Activated CD4-positive, alpha-beta T cell treated with anti-CD3 and anti-CD28 coated beads, Interleukin-2, amount 10 ng/mL, durations not matched to agents 24 days and 14 days (primary cell): ENCODE measurements at regions not wholly inside any gene's neighbourhood (a gene's known extent, or its start where the extent isn't known, plus 50 kb on each side); places are given as distances from the start of the nearest gene placed in this dataset.

ENCODE experiments used
- DNase-seq: peaks from one replicate; pipeline ENCODE4 v3.0.0; 2022
- H3K27ac Mint-ChIP-seq: one replicate; pipeline ENCODE4 v1.8.0; 2022; ENCODE audit warnings: mild to moderate bottlenecking, mixed read lengths
- H3K27me3 Mint-ChIP-seq: one replicate; pipeline ENCODE4 v1.8.0; 2022; ENCODE audit warnings: mixed read lengths
- H3K36me3 Mint-ChIP-seq: one replicate; pipeline ENCODE4 v1.8.0; 2022; ENCODE audit warnings: low read depth, mild to moderate bottlenecking, mixed read lengths
- H3K4me1 Mint-ChIP-seq: one replicate; pipeline ENCODE4 v1.8.0; 2021; ENCODE audit warnings: mixed read lengths
- H3K4me3 Mint-ChIP-seq: one replicate; pipeline ENCODE4 v1.8.0; 2022; ENCODE audit warnings: mild to moderate bottlenecking, moderate library complexity, mixed read lengths
- H3K9me3 Mint-ChIP-seq: one replicate; pipeline ENCODE4 v1.8.0; 2021; ENCODE audit warnings: mixed read lengths
- intact Hi-C: fragments of 100-400 bp; cut with micrococcal nuclease; formaldehyde crosslinking; loops from one replicate; pipeline ENCODE4 v1.15.1; 2023

GRCh38 chr4:111605111-111605510 lies 540.1 kb upstream of the FAM241A start:
- Mint-ChIP-seq H3K27me3 (no peaks in the 10 kb centered on the region), H3K27ac (no peak overlapping the region), H3K9me3 (no peaks in the 10 kb centered on the region), H3K4me3 (no peak overlapping the region), H3K36me3 (no peaks in the 10 kb centered on the region), H3K4me1 (no peaks in the 10 kb centered on the region)
- no peak for DNase-seq
- intact Hi-C loops = no loop called here

GRCh38 chr4:111610681-111611080 lies 534.6 kb upstream of the FAM241A start:
- DNase-seq = no peak
- Mint-ChIP-seq H3K27ac (no peak overlapping the region), H3K4me1 (no peaks in the 10 kb centered on the region), H3K4me3 (no peak overlapping the region), H3K27me3 (no peaks in the 10 kb centered on the region), H3K9me3 (no peaks in the 10 kb centered on the region), H3K36me3 (no peaks in the 10 kb centered on the region)
- intact Hi-C loops = no loop called here

DNA sequence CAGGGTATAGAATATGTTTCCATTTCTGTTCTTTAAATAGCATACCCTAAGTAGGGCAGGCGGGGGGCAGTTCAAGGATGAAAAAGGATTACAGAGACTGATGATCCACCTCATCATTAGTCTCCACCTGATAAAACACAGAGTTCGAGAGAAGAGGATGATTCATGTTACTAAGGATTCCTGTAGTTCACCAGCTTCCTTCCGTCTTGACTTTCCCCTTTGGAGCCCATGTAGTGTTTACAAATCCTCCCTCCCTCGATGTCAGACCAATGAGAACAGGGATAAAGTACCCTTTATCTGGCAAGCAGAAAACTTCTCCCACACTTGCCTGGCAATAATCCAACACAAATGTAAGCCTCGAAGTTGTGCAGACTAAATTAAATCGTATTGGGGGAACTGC lies 526.3 kb upstream of the FAM241A start:
- no peak overlapping the region for H3K4me3 Mint-ChIP-seq
- intact Hi-C loops = no loop called here
- H3K36me3 Mint-ChIP-seq = no peaks in the 10 kb centered on the region
- no peaks in the 10 kb centered on the region for H3K4me1 Mint-ChIP-seq
- no peaks in the 10 kb centered on the region for H3K27me3 Mint-ChIP-seq
- no peaks in the 10 kb centered on the region for H3K9me3 Mint-ChIP-seq
- no peak for DNase-seq
- H3K27ac Mint-ChIP-seq = no peak overlapping the region

DNA sequence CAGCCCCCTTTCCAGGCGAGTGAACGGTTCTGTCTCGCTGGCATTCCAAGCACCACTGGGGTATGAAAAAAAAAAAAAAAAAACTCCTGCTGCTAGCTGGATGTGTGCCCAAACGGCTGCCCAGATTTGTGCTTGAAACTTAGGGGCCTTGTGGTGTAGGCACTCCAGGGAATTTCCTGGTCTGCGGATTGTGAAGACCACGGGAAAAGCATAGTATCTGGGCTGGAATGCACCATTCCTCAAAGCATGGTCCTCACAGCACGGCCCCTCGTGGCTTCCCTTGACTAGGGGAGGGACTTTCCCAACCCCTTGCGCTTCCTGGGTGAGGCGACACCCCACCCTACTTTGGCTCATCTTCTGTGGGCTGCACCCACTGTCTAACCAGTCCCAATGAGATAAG lies 516.8 kb upstream of the FAM241A start:
- H3K4me3 Mint-ChIP-seq = no peak overlapping the region
- no peaks in the 10 kb centered on the region for H3K9me3 Mint-ChIP-seq
- intact Hi-C loops = no loop called here
- no peak overlapping the region for H3K27ac Mint-ChIP-seq
- no peaks in the 10 kb centered on the region for H3K36me3 Mint-ChIP-seq
- no peaks in the 10 kb centered on the region for H3K4me1 Mint-ChIP-seq
- DNase-seq = no peak
- no peaks in the 10 kb centered on the region for H3K27me3 Mint-ChIP-seq

GRCh38 chr4:111630705-111631104 lies 514.5 kb upstream of the FAM241A start:
- DNase-seq = no peak
- no peak overlapping the region for H3K4me3 Mint-ChIP-seq
- no peaks in the 10 kb centered on the region for H3K9me3 Mint-ChIP-seq
- intact Hi-C loops = no loop called here
- no peaks in the 10 kb centered on the region for H3K36me3 Mint-ChIP-seq
- no peaks in the 10 kb centered on the region for H3K27me3 Mint-ChIP-seq
- no peaks in the 10 kb centered on the region for H3K4me1 Mint-ChIP-seq
- no peak overlapping the region for H3K27ac Mint-ChIP-seq

DNA sequence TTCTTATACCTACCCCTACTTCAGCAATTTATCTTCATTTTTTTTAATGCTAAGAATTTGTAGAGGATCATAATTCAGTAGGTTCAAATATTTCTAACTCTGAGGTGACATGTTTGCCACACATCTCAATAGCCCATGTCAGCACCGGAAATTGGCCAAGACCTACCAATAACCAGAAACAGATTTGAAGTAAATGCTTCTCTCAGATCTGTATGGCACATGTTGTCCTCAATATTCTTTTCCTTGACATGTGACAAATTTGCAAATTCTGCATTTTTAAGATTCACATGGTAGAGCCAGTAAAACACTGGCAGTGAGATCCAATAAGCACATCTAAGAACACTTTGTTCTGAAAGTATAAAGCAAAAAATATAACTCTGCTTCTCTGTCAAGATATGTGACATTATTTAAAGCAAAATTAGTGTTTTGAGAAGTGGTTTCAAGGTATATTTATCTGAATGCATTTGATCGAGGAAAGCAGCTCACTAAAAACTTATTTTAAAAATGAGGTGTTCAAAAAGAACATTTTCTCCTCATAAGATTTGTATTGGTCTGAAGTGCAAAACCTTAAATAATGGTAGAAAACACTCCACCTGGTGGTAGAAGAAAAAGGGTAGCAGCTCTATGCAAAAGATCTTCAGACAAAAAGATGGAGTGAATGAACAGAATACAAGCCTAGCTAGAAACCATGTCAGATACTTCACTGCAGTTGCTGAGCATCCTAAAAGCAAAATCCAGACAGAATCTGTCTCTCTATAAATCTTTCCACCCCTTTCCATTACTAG lies 513.8 kb upstream of the FAM241A start:
- no peak overlapping the region for H3K4me3 Mint-ChIP-seq
- H3K9me3 Mint-ChIP-seq = no peaks in the 10 kb centered on the region
- no peaks in the 10 kb centered on the region for H3K4me1 Mint-ChIP-seq
- no peaks in the 10 kb centered on the region for H3K27me3 Mint-ChIP-seq
- DNase-seq = no peak
- no peaks in the 10 kb centered on the region for H3K36me3 Mint-ChIP-seq
- intact Hi-C loops = no loop called here
- H3K27ac Mint-ChIP-seq = no peak overlapping the region

GRCh38 chr4:111632641-111633151 lies 512.6 kb upstream of the FAM241A start:
- no peak overlapping the region for H3K27ac Mint-ChIP-seq
- intact Hi-C loops = no loop called here
- no peak overlapping the region for H3K4me3 Mint-ChIP-seq
- no peaks in the 10 kb centered on the region for H3K36me3 Mint-ChIP-seq
- no peaks in the 10 kb centered on the region for H3K4me1 Mint-ChIP-seq
- no peaks in the 10 kb centered on the region for H3K27me3 Mint-ChIP-seq
- H3K9me3 Mint-ChIP-seq = no peaks in the 10 kb centered on the region
- no peak for DNase-seq

- no peak overlapping the region for H3K4me3 Mint-ChIP-seq
- intact Hi-C loops = no loop called here
- no peak overlapping the region for H3K27ac Mint-ChIP-seq
- no peaks in the 10 kb centered on the region for H3K36me3 Mint-ChIP-seq
- no peaks in the 10 kb centered on the region for H3K4me1 Mint-ChIP-seq
- no peak for DNase-seq
- no peaks in the 10 kb centered on the region for H3K9me3 Mint-ChIP-seq
- no peaks in the 10 kb centered on the region for H3K27me3 Mint-ChIP-seq
Observed at GRCh38 chr4:111633663-111634266, 511.5 kb upstream of the FAM241A start.

DNA sequence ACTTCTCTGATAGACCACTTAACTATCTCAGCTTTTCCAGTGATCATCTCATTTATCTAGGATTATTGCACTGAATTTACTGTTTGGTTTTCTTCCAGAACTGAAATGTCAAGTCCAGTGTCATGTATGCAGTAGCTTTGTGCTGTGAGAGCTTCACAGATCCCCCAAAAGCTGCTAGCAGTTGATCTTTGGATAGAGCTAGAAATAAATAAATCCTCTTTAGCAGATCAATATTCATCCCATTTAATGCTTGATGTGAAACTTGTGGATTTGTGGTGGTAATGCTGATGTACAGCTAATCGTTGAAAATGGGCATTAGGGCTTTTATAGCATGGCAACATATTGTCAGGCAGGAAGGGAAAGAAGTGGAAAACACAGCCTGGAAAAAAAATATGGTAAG lies 509.6 kb upstream of the FAM241A start:
- H3K36me3 Mint-ChIP-seq = no peaks in the 10 kb centered on the region
- H3K27ac Mint-ChIP-seq = no peak overlapping the region
- no peaks in the 10 kb centered on the region for H3K9me3 Mint-ChIP-seq
- no peak for DNase-seq
- H3K4me3 Mint-ChIP-seq = no peak overlapping the region
- no peaks in the 10 kb centered on the region for H3K4me1 Mint-ChIP-seq
- H3K27me3 Mint-ChIP-seq = peaks cover 3% of the 10 kb centered on the region
- intact Hi-C loops = no loop called here

- Mint-ChIP-seq H3K27me3 (peaks cover 3% of the 10 kb centered on the region), H3K36me3 (no peaks in the 10 kb centered on the region), H3K27ac (no peak overlapping the region), H3K4me1 (no peaks in the 10 kb centered on the region), H3K9me3 (no peaks in the 10 kb centered on the region), H3K4me3 (no peak overlapping the region)
- intact Hi-C loops = no loop called here
- no peak for DNase-seq
Observed at GRCh38 chr4:111636961-111637585, 508.2 kb upstream of the FAM241A start.

DNA sequence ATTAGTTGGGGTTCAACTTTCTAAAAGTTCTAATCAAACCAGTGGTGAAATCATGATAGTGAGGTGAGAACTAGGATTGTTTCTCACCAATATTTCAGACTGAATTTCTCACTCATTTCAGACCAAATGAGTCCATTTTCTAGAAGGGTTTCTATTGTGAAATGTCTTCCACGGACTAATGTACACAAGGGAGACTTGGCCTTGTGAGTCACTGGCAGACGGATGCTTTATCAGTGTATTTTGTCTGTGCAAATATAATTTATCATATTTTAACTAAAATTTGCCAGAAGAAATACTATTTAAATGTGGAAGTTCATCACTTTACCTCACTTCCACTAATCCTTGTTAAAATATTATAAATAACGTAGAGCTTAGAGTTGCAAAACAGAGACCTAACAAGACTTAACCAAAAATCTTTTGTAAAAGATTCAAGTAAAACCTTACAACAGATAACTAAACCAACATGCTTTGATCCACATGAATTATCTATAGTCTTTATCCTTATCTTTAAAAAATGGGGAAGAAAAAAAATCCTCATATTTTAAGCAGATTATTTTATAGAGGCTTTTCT lies 506.0 kb upstream of the FAM241A start:
- no peak overlapping the region for H3K4me3 Mint-ChIP-seq
- no peaks in the 10 kb centered on the region for H3K36me3 Mint-ChIP-seq
- intact Hi-C loops = no loop called here

GRCh38 chr4:111639876-111640275 lies 505.4 kb upstream of the FAM241A start:
- no peak for DNase-seq
- Mint-ChIP-seq H3K27me3 (peaks cover 3% of the 10 kb centered on the region), H3K9me3 (no peaks in the 10 kb centered on the region), H3K4me1 (no peaks in the 10 kb centered on the region), H3K36me3 (no peaks in the 10 kb centered on the region), H3K27ac (no peak overlapping the region), H3K4me3 (no peak overlapping the region)
- intact Hi-C loops = loop anchor here (5.0 kb wide), 1 partner anchor 212 kb away; no protein-coding TSS in a partner anchor

More for the DNA sequence above, 506.0 kb upstream of the FAM241A start:
- no peak for DNase-seq
- Mint-ChIP-seq H3K9me3 (no peaks in the 10 kb centered on the region), H3K27ac (no peak overlapping the region), H3K4me1 (no peaks in the 10 kb centered on the region), H3K27me3 (peaks cover 3% of the 10 kb centered on the region)

GRCh38 chr4:111641813-111642579 lies 503.3 kb upstream of the FAM241A start:
- peaks cover 3% of the 10 kb centered on the region for H3K27me3 Mint-ChIP-seq

More at GRCh38 chr4:111641813-111642579, 503.3 kb upstream of the FAM241A start:
- intact Hi-C loops = loop anchor here (5.0 kb wide), 1 partner anchor 210 kb away; no protein-coding TSS in a partner anchor
- H3K9me3 Mint-ChIP-seq = no peaks in the 10 kb centered on the region
- H3K4me3 Mint-ChIP-seq = no peak overlapping the region
- H3K36me3 Mint-ChIP-seq = no peaks in the 10 kb centered on the region
- peak; percentile 76 for DNase-seq
- no peaks in the 10 kb centered on the region for H3K4me1 Mint-ChIP-seq
- H3K27ac Mint-ChIP-seq = no peak overlapping the region
